ENCODE measurements at regions not wholly inside any gene's neighbourhood (a gene's known extent, or its start where the extent isn't known, plus 50 kb on each side); places are given as distances from the start of the nearest gene placed in this dataset.

GRCh38 chr4:111678908-111679307 is 466.3 kb upstream of the FAM241A start:
- TF ChIP-seq TCF7L2 (IDR thresholded peaks at IDR 0.05; ENCODE audit: low read depth, low read length) (no peak), CTCF (IDR thresholded peaks at IDR 0.05) (no peak), POLR2AphosphoS5 (IDR thresholded peaks at IDR 0.05; ENCODE audit: low read depth, low read length) (no peak), SIN3A (IDR thresholded peaks at IDR 0.05; ENCODE audit: borderline replicate concordance, insufficient read depth, low read depth, low read length) (no peak)
- TF ChIP-seq, protein P1, sequence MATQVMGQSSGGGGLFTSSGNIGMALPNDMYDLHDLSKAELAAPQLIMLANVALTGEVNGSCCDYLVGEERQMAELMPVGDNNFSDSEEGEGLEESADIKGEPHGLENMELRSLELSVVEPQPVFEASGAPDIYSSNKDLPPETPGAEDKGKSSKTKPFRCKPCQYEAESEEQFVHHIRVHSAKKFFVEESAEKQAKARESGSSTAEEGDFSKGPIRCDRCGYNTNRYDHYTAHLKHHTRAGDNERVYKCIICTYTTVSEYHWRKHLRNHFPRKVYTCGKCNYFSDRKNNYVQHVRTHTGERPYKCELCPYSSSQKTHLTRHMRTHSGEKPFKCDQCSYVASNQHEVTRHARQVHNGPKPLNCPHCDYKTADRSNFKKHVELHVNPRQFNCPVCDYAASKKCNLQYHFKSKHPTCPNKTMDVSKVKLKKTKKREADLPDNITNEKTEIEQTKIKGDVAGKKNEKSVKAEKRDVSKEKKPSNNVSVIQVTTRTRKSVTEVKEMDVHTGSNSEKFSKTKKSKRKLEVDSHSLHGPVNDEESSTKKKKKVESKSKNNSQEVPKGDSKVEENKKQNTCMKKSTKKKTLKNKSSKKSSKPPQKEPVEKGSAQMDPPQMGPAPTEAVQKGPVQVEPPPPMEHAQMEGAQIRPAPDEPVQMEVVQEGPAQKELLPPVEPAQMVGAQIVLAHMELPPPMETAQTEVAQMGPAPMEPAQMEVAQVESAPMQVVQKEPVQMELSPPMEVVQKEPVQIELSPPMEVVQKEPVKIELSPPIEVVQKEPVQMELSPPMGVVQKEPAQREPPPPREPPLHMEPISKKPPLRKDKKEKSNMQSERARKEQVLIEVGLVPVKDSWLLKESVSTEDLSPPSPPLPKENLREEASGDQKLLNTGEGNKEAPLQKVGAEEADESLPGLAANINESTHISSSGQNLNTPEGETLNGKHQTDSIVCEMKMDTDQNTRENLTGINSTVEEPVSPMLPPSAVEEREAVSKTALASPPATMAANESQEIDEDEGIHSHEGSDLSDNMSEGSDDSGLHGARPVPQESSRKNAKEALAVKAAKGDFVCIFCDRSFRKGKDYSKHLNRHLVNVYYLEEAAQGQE (IDR thresholded peaks at IDR 0.05; ENCODE audit: insufficient read depth in 1 of 2, low read depth in 2 of 2, low read length in 1 of 2) = no peak
- no peaks in the 10 kb centered on the region for H3K9me3 ChIP-seq (ENCODE audit: control insufficient read depth, insufficient read depth, low read depth, low read length)
- ChIA-PET POLR2A (no interaction called here), CTCF (interaction anchor here (0.6 to 0.7 kb wide), 2 partner anchors 164 to 1094 kb away, joined by 3 to 6 read pairs; no protein-coding TSS in a partner anchor)
- in situ Hi-C loops (cut with HindIII; ENCODE audit: low pct_unique_long_range_greater_than_20kb, low sequenced_read_pairs) (no loop called here), intact Hi-C loops (cut with micrococcal nuclease; ENCODE audit: unreplicated experiment) (no loop called here)
- ATAC-seq (no peak), DNase-seq (ENCODE audit: low read depth, low spot score) (no peak)
- no peaks in the 10 kb centered on the region for H3K4me1 ChIP-seq (ENCODE audit: control insufficient read depth, insufficient read depth, low read length)
- no peaks in the 10 kb centered on the region for H3K36me3 ChIP-seq (ENCODE audit: control insufficient read depth, insufficient read depth, low read length)
- no TSS peak for BruUV-seq (replicated peaks)
- H3K27ac ChIP-seq (ENCODE audit: low read length) = no peak overlapping the region
- no peaks in the 10 kb centered on the region for H3K27me3 ChIP-seq (ENCODE audit: control insufficient read depth, insufficient read depth, low read length)
- no peak overlapping the region for H3K4me3 ChIP-seq (ENCODE audit: low read depth in 2 of 2, low read length in 2 of 2)

GRCh38 chr4:111681270-111681669 is 464.0 kb upstream of the FAM241A start:
- in situ Hi-C loops (cut with HindIII; ENCODE audit: low pct_unique_long_range_greater_than_20kb, low sequenced_read_pairs) (no loop called here), intact Hi-C loops (cut with micrococcal nuclease; ENCODE audit: unreplicated experiment) (no loop called here)
- BruUV-seq (replicated peaks) = no TSS peak
- DNase-seq (ENCODE audit: low read depth, low spot score) (no peak), ATAC-seq (no peak)
- no peak overlapping the region for H3K27ac ChIP-seq (ENCODE audit: low read length)
- H3K27me3 ChIP-seq (ENCODE audit: control insufficient read depth, insufficient read depth, low read length) = no peaks in the 10 kb centered on the region
- H3K9me3 ChIP-seq (ENCODE audit: control insufficient read depth, insufficient read depth, low read depth, low read length) = no peaks in the 10 kb centered on the region
- no peak overlapping the region for H3K4me3 ChIP-seq (ENCODE audit: low read depth in 2 of 2, low read length in 2 of 2)
- H3K36me3 ChIP-seq (ENCODE audit: control insufficient read depth, insufficient read depth, low read length) = no peaks in the 10 kb centered on the region
- no peaks in the 10 kb centered on the region for H3K4me1 ChIP-seq (ENCODE audit: control insufficient read depth, insufficient read depth, low read length)
- TF ChIP-seq POLR2AphosphoS5 (IDR thresholded peaks at IDR 0.05; ENCODE audit: low read depth, low read length) (no peak), SIN3A (IDR thresholded peaks at IDR 0.05; ENCODE audit: borderline replicate concordance, insufficient read depth, low read depth, low read length) (no peak), TCF7L2 (IDR thresholded peaks at IDR 0.05; ENCODE audit: low read depth, low read length) (no peak), CTCF (IDR thresholded peaks at IDR 0.05) (no peak)
- TF ChIP-seq, protein P1 (IDR thresholded peaks at IDR 0.05; ENCODE audit: insufficient read depth in 1 of 2, low read depth in 2 of 2, low read length in 1 of 2) = no peak
- CTCF ChIA-PET = no interaction called here
- POLR2A ChIA-PET = no interaction called here
